ENCODE measurements at regions not wholly inside any gene's neighbourhood (a gene's known extent, or its start where the extent isn't known, plus 50 kb on each side); places are given as distances from the start of the nearest gene placed in this dataset.

DNA sequence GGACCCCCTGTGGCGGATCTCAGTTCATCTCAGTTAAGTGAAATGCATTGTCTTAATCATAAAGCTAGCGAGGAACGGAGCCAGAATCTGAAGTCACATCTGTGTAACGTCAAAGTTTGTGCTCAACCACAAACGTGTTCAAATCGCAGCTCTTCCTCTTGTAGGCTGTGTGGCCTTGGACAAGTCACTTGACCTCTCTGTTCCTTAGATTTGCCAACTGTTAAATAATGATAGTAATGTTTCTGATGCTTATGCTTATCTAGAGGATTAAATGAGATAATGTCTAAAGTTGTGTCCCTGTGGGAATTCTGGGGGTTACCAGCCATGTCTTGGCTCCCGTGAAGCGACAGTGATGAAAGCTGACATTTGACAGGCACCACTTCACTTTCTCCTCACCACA is 69.2 kb upstream of the NEURL1B start:
- Mint-ChIP-seq H3K4me3 (ENCODE audit: unreplicated experiment) (no peak overlapping the region), H3K27ac (ENCODE audit: low read depth, unreplicated experiment) (no peak overlapping the region), H3K36me3 (ENCODE audit: insufficient read depth, unreplicated experiment) (no peaks in the 10 kb centered on the region), H3K27me3 (ENCODE audit: insufficient read depth, unreplicated experiment) (peaks cover 39% of the 10 kb centered on the region), H3K9me3 (ENCODE audit: unreplicated experiment) (peaks cover 8% of the 10 kb centered on the region), H3K4me1 (ENCODE audit: insufficient read depth, unreplicated experiment) (peaks cover 6% of the 10 kb centered on the region)
- ChIA-PET CTCF (interaction anchor here (0.6 to 2.0 kb wide), 5 partner anchors 13 to 706 kb away, joined by 3 to 10 read pairs (median 5); no protein-coding TSS in a partner anchor), POLR2A (interaction anchor here (1.2 kb wide), 1 partner anchor 38 kb away, joined by 3 read pairs; no protein-coding TSS in a partner anchor)
- intact Hi-C loops (cut with micrococcal nuclease), result no loop called here
- TF ChIP-seq, protein P1, sequence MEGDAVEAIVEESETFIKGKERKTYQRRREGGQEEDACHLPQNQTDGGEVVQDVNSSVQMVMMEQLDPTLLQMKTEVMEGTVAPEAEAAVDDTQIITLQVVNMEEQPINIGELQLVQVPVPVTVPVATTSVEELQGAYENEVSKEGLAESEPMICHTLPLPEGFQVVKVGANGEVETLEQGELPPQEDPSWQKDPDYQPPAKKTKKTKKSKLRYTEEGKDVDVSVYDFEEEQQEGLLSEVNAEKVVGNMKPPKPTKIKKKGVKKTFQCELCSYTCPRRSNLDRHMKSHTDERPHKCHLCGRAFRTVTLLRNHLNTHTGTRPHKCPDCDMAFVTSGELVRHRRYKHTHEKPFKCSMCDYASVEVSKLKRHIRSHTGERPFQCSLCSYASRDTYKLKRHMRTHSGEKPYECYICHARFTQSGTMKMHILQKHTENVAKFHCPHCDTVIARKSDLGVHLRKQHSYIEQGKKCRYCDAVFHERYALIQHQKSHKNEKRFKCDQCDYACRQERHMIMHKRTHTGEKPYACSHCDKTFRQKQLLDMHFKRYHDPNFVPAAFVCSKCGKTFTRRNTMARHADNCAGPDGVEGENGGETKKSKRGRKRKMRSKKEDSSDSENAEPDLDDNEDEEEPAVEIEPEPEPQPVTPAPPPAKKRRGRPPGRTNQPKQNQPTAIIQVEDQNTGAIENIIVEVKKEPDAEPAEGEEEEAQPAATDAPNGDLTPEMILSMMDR (IDR thresholded peaks at IDR 0.05; ENCODE audit: unreplicated experiment), result no peak
- no TSS peak for BruUV-seq (replicated peaks)
- no peak for DNase-seq (ENCODE audit: unreplicated experiment)

GRCh38 chr5:172571413-172571812 is 69.7 kb upstream of the NEURL1B start:
- H3K4me1 Mint-ChIP-seq (ENCODE audit: insufficient read depth, unreplicated experiment), result peaks cover 6% of the 10 kb centered on the region
- intact Hi-C loops (cut with micrococcal nuclease), result no loop called here
- no peak overlapping the region for H3K27ac Mint-ChIP-seq (ENCODE audit: low read depth, unreplicated experiment)
- TF ChIP-seq, protein P1 (IDR thresholded peaks at IDR 0.05; ENCODE audit: unreplicated experiment), result no peak
- H3K27me3 Mint-ChIP-seq (ENCODE audit: insufficient read depth, unreplicated experiment), result peaks cover 39% of the 10 kb centered on the region
- no peak for DNase-seq (ENCODE audit: unreplicated experiment)
- H3K9me3 Mint-ChIP-seq (ENCODE audit: unreplicated experiment), result peaks cover 8% of the 10 kb centered on the region
- H3K4me3 Mint-ChIP-seq (ENCODE audit: unreplicated experiment), result no peak overlapping the region
- POLR2A ChIA-PET, result interaction anchor here (1.2 kb wide), 1 partner anchor 38 kb away, joined by 3 read pairs; no protein-coding TSS in a partner anchor
- H3K36me3 Mint-ChIP-seq (ENCODE audit: insufficient read depth, unreplicated experiment), result no peaks in the 10 kb centered on the region
- CTCF ChIA-PET, result interaction anchor here (0.6 to 2.0 kb wide), 5 partner anchors 12 to 705 kb away, joined by 3 to 10 read pairs (median 5); no protein-coding TSS in a partner anchor
- BruUV-seq (replicated peaks), result no TSS peak

DNA sequence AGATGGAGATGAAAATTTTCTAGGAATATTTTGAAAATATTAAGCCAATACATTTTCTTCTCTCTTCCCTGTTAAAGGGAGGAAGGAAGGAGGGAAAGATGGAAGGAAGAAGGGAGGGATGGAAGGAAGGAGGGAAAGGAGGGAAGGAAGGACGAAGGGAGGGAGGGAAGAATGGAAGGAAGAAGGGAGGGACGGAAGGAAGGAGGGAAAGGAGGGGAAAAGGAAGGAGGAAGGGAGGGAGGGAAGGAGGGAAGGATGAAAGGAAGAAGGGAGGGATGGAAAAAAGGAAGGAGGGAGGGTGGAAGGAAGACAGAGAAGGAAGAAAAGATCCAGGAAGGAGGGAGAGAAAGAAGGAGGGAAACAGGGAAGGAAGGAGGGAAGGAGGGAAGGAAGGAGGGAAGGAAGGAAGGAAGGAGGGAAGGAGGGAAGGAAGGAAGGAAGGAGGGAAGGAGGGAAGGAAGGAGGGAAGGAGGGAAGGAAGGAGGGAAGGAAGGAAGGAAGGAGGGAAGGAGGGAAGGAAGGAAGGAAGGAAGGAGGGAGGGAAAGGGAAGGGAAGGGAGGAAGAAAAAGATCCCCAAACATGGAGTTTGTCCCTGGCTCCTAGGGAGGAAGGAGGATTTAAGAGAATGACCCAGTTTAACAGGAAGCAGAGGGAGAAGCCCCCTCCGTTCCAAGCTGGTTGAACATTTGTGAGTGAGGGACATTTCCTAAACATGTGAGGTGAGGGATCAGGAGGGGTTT is 70.3 kb upstream of the NEURL1B start:
- H3K9me3 Mint-ChIP-seq (ENCODE audit: unreplicated experiment), result peaks cover 8% of the 10 kb centered on the region
- CTCF ChIA-PET, result interaction anchor here (0.6 to 0.7 kb wide), 3 partner anchors 104 to 1205 kb away, joined by 3 read pairs; no protein-coding TSS in a partner anchor
- peaks cover 39% of the 10 kb centered on the region for H3K27me3 Mint-ChIP-seq (ENCODE audit: insufficient read depth, unreplicated experiment)
- no peak overlapping the region for H3K4me3 Mint-ChIP-seq (ENCODE audit: unreplicated experiment)
- TF ChIP-seq, protein P1 (IDR thresholded peaks at IDR 0.05; ENCODE audit: unreplicated experiment), result no peak
- peaks cover 6% of the 10 kb centered on the region for H3K4me1 Mint-ChIP-seq (ENCODE audit: insufficient read depth, unreplicated experiment)
- intact Hi-C loops (cut with micrococcal nuclease), result no loop called here
- no peak for DNase-seq (ENCODE audit: unreplicated experiment)
- POLR2A ChIA-PET, result interaction anchor here (0.6 to 1.7 kb wide), 3 partner anchors 10 to 682 kb away, joined by 3 to 7 read pairs (median 4); no protein-coding TSS in a partner anchor
- no TSS peak for BruUV-seq (replicated peaks)
- H3K36me3 Mint-ChIP-seq (ENCODE audit: insufficient read depth, unreplicated experiment), result no peaks in the 10 kb centered on the region
- no peak overlapping the region for H3K27ac Mint-ChIP-seq (ENCODE audit: low read depth, unreplicated experiment)

GRCh38 chr5:172569861-172570558 is 71.1 kb upstream of the NEURL1B start:
- intact Hi-C loops (cut with micrococcal nuclease), result no loop called here
- Mint-ChIP-seq H3K27me3 (ENCODE audit: insufficient read depth, unreplicated experiment) (peaks cover 39% of the 10 kb centered on the region), H3K4me3 (ENCODE audit: unreplicated experiment) (no peak overlapping the region), H3K36me3 (ENCODE audit: insufficient read depth, unreplicated experiment) (no peaks in the 10 kb centered on the region), H3K4me1 (ENCODE audit: insufficient read depth, unreplicated experiment) (peaks cover 6% of the 10 kb centered on the region), H3K9me3 (ENCODE audit: unreplicated experiment) (peaks cover 8% of the 10 kb centered on the region), H3K27ac (ENCODE audit: low read depth, unreplicated experiment) (no peak overlapping the region)
- POLR2A ChIA-PET, result interaction anchor here (0.6 to 1.7 kb wide), 3 partner anchors 9 to 683 kb away, joined by 3 to 7 read pairs (median 4); no protein-coding TSS in a partner anchor
- CTCF ChIA-PET, result interaction anchor here (0.7 kb wide), 2 partner anchors 128 to 1204 kb away, joined by 3 read pairs; no protein-coding TSS in a partner anchor
- BruUV-seq (replicated peaks), result no TSS peak
- TF ChIP-seq, protein P1 (IDR thresholded peaks at IDR 0.05; ENCODE audit: unreplicated experiment), result no peak
- no peak for DNase-seq (ENCODE audit: unreplicated experiment)
